Keratinocyte (primary cell): ENCODE measurements at regions not wholly inside any gene's neighbourhood (a gene's known extent, or its start where the extent isn't known, plus 50 kb on each side); places are given as distances from the start of the nearest gene placed in this dataset.

Source experiments
- DNase-seq: peaks from one replicate; pipeline ENCODE4 v3.0.0-alpha.2; 2011; ENCODE audit warnings: low read depth, missing footprints, low spot score
- FAIRE-seq: peaks from 2 replicates; lab custom pipeline; 2011; peaks lifted over from hg19 to GRCh38; lab: Jason Lieb, UNC
- H2AFZ ChIP-seq: 2 replicates; pipeline ENCODE4 v1.6.0; 2012; ENCODE audit warnings: low read length, control low read depth, inconsistent platforms; ENCODE audit not compliant: control insufficient read depth
- H3K27ac ChIP-seq: 2 replicates; pipeline ENCODE4 v1.5.1; 2011; ENCODE audit warnings: low read length; ENCODE audit not compliant: control insufficient read depth, insufficient read depth
- H3K27me3 ChIP-seq: 3 replicates; pipeline ENCODE4 v1.6.0; 2011; ENCODE audit warnings: low read length; ENCODE audit not compliant: control insufficient read depth, insufficient read depth; ENCODE audit errors: extremely low read depth
- H3K36me3 ChIP-seq, 2 experiments: 2 replicates in 1 of 2; 3 replicates in 1 of 2; pipeline ENCODE4 v1.5.1; 2011; ENCODE audit warnings: low read length in 2 of 2, mild to moderate bottlenecking in 1 of 2; ENCODE audit not compliant: control insufficient read depth in 2 of 2, insufficient read depth in 2 of 2; ENCODE audit errors: extremely low read depth in 1 of 2
- H3K4me1 ChIP-seq: 3 replicates; pipeline ENCODE4 v1.5.1; 2011; ENCODE audit warnings: low read length; ENCODE audit not compliant: control insufficient read depth, insufficient read depth; ENCODE audit errors: extremely low read depth
- H3K4me2 ChIP-seq: 3 replicates; pipeline ENCODE4 v1.6.0; 2011; ENCODE audit warnings: low read depth, low read length; ENCODE audit not compliant: control insufficient read depth, insufficient read depth; ENCODE audit errors: extremely low read depth
- H3K4me3 ChIP-seq, 3 experiments: fragments of 200-600 bp in 1 of 3; sonication (generic) in 1 of 3; 2 replicates in 2 of 3; 3 replicates in 1 of 3; pipeline ENCODE4 v1.5.1; 2011 to 2016; ENCODE audit warnings: low read length in 3 of 3, mild to moderate bottlenecking in 3 of 3, control low read depth in 2 of 3, inconsistent platforms in 1 of 3, low read depth in 1 of 3, mixed read lengths in 1 of 3, mixed run types in 1 of 3, moderate library complexity in 1 of 3; ENCODE audit not compliant: control insufficient read depth in 2 of 3, insufficient read depth in 2 of 3; ENCODE audit errors: extremely low read depth in 1 of 3
- H3K79me2 ChIP-seq: 2 replicates; pipeline ENCODE4 v1.6.0; 2012; ENCODE audit warnings: low read length; ENCODE audit not compliant: control insufficient read depth, insufficient read depth
- H3K9ac ChIP-seq: 3 replicates; pipeline ENCODE4 v1.6.0; 2011; ENCODE audit warnings: low read length; ENCODE audit not compliant: control insufficient read depth, insufficient read depth; ENCODE audit errors: extremely low read depth
- H3K9me1 ChIP-seq: 3 replicates; pipeline ENCODE4 v1.6.0; 2011; ENCODE audit warnings: low read length; ENCODE audit not compliant: control insufficient read depth, insufficient read depth; ENCODE audit errors: extremely low read depth
- H3K9me3 ChIP-seq: 2 replicates; pipeline ENCODE4 v1.5.1; 2012; ENCODE audit warnings: low read depth, low read length; ENCODE audit not compliant: control insufficient read depth
- H4K20me1 ChIP-seq: 3 replicates; pipeline ENCODE4 v1.6.0; 2011; ENCODE audit warnings: low read length; ENCODE audit not compliant: control insufficient read depth, insufficient read depth; ENCODE audit errors: extremely low read depth
- EZH2 ChIP-seq: IDR thresholded peaks from one replicate; pipeline ENCODE4 v1.6.1; 2012; ENCODE audit warnings: inconsistent platforms, mild to moderate bottlenecking, low read length, moderate library complexity
- dilution Hi-C: fragments of 300-500 bp; cut with MboI; formaldehyde crosslinking; loops from one replicate; pipeline ENCODE4 v1.7.0; 2020; ENCODE audit warnings: low sequenced_read_pairs; ENCODE audit not compliant: extremely low pct_ligation_motif_present
- TF ChIP-seq, protein P1 (sequence below), 3 experiments: IDR thresholded peaks in 1 of 3; conservative IDR thresholded peaks in 1 of 3; optimal IDR thresholded peaks in 1 of 3; 2 replicates in 2 of 3; 3 replicates in 1 of 3; pipeline versions ENCODE3 to v1.5.1; 2011; ENCODE audit warnings: low read length in 3 of 3, mild to moderate bottlenecking in 3 of 3, moderate library complexity in 2 of 3, control low read depth in 1 of 3, inconsistent platforms in 1 of 3; ENCODE audit not compliant: insufficient read depth in 2 of 3; ENCODE audit errors: extremely low read depth in 1 of 3

DNA sequence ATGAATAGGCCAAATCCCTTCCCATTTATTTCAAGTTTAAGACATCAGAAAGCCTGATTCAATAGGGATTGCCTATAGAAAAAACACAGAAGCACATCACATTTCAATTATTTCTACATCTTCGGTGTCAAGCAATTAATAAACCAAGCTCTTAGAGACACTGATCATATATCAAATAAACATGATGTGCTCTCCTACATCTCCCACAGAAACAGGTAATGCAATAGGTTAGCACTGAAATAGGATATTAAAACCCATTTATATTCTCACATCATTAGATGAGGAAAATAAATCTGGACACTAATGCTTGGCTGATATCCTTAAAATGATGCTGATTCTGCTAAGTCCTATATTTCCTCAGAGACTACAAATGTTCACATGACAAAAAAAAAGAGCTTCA, 364.7 kb downstream of the MBD2 start:
- Histone ChIP-seq H3K27ac (no peak overlapping the region), H3K27me3 (no peaks in the 10 kb centered on the region), H2AFZ (no peak overlapping the region), H3K4me1 (no peaks in the 10 kb centered on the region), H3K36me3 (no peaks in the 10 kb centered on the region), H3K79me2 (no peaks in the 10 kb centered on the region), H3K4me2 (no peak overlapping the region), H4K20me1 (no peaks in the 10 kb centered on the region), H3K9ac (no peak overlapping the region), H3K9me1 (no peaks in the 10 kb centered on the region), H3K4me3 (no peak overlapping the region), H3K9me3 (no peaks in the 10 kb centered on the region)
- dilution Hi-C loops, result no loop called here
- FAIRE-seq (no peak), DNase-seq (no peak)
- TF ChIP-seq, protein P1, sequence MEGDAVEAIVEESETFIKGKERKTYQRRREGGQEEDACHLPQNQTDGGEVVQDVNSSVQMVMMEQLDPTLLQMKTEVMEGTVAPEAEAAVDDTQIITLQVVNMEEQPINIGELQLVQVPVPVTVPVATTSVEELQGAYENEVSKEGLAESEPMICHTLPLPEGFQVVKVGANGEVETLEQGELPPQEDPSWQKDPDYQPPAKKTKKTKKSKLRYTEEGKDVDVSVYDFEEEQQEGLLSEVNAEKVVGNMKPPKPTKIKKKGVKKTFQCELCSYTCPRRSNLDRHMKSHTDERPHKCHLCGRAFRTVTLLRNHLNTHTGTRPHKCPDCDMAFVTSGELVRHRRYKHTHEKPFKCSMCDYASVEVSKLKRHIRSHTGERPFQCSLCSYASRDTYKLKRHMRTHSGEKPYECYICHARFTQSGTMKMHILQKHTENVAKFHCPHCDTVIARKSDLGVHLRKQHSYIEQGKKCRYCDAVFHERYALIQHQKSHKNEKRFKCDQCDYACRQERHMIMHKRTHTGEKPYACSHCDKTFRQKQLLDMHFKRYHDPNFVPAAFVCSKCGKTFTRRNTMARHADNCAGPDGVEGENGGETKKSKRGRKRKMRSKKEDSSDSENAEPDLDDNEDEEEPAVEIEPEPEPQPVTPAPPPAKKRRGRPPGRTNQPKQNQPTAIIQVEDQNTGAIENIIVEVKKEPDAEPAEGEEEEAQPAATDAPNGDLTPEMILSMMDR (optimal IDR thresholded peaks at IDR 0.05 in 1 of 3, IDR thresholded peaks at IDR 0.05 in 1 of 3, conservative IDR thresholded peaks at IDR 0.05 in 1 of 3; ENCODE audit: extremely low read depth in 1 of 3, insufficient read depth in 2 of 3, low read length in 3 of 3), result no peak
- TF ChIP-seq EZH2, result no peak

DNA sequence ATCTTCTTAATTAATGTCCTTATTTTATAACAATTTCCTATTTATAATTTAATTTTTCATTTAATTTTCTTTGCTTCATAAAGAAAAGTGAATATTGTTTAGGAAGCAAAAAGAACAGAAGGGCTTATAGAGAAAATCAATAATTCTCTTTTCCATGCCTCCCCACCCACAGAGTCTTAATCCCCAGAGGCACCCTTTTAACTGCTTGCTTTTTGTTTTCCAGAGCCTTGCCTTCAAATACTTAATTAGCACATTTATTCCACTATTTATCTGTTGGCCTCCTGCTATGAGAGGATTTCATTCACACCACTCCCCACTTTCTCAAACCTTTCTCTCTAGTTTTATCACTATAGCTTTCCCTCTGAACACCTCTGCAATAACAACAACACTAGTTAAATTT, 373.6 kb downstream of the MBD2 start:
- FAIRE-seq, result no peak
- no peaks in the 10 kb centered on the region for H3K36me3 ChIP-seq
- TF ChIP-seq EZH2, result no peak

DNA sequence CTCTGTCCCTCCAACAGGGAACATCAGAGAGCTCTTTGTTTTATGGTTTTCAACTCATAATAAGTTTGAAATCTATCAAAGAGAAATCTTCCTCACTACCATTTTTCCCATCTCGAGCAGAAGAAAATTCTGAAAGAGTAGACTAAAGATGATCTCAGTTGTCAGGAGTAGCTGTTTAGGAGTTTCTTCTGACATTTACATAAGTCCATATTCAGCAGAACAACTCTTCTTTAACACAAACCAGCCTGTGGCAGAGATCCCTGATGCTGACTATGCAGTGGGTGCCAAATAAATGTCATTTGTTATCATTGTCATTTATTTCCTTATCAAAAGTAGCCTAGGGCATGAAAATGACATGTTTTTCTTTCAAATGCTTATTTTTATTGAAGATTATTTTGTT, 380.7 kb downstream of the MBD2 start:
- no peaks in the 10 kb centered on the region for H3K27me3 ChIP-seq
- no peak overlapping the region for H2AFZ ChIP-seq
- H3K4me2 ChIP-seq, result no peak overlapping the region
- no peaks in the 10 kb centered on the region for H3K4me1 ChIP-seq
- FAIRE-seq (no peak), DNase-seq (no peak)
- dilution Hi-C loops, result no loop called here
- no peaks in the 10 kb centered on the region for H3K9me1 ChIP-seq
- H4K20me1 ChIP-seq, result no peaks in the 10 kb centered on the region
- no peaks in the 10 kb centered on the region for H3K9me3 ChIP-seq
- H3K4me3 ChIP-seq, result no peak overlapping the region
- TF ChIP-seq, protein P1 (optimal IDR thresholded peaks at IDR 0.05 in 1 of 3, IDR thresholded peaks at IDR 0.05 in 1 of 3, conservative IDR thresholded peaks at IDR 0.05 in 1 of 3; ENCODE audit: extremely low read depth in 1 of 3, insufficient read depth in 2 of 3, low read length in 3 of 3), result no peak
- TF ChIP-seq EZH2, result no peak
- H3K79me2 ChIP-seq, result no peaks in the 10 kb centered on the region
- H3K27ac ChIP-seq, result no peak overlapping the region
- H3K9ac ChIP-seq, result no peak overlapping the region
- H3K36me3 ChIP-seq, result no peaks in the 10 kb centered on the region

More for the DNA sequence above, 373.6 kb downstream of the MBD2 start:
- no peaks in the 10 kb centered on the region for H3K79me2 ChIP-seq
- H3K27ac ChIP-seq, result no peak overlapping the region
- H4K20me1 ChIP-seq, result no peaks in the 10 kb centered on the region
- no peak overlapping the region for H2AFZ ChIP-seq
- no peak overlapping the region for H3K4me3 ChIP-seq
- H3K4me2 ChIP-seq, result no peak overlapping the region
- no peaks in the 10 kb centered on the region for H3K27me3 ChIP-seq
- no peak for DNase-seq
- dilution Hi-C loops, result no loop called here
- H3K9me3 ChIP-seq, result no peaks in the 10 kb centered on the region
- no peaks in the 10 kb centered on the region for H3K9me1 ChIP-seq
- no peaks in the 10 kb centered on the region for H3K4me1 ChIP-seq
- no peak overlapping the region for H3K9ac ChIP-seq
